ENCODE measurements at regions not wholly inside any gene's neighbourhood (a gene's known extent, or its start where the extent isn't known, plus 50 kb on each side); places are given as distances from the start of the nearest gene placed in this dataset.
"Not testable (repeated sequence)": the region's sequence is repeated elsewhere in the genome, so short reads cannot be mapped to it uniquely, and the experiment has no call there.

- not testable (repeated sequence) for DNase-seq (ENCODE audit: low read depth in 2 of 2)
Measured at GRCh38 chr21:27891495-27891894, 924.6 kb upstream of the ADAMTS5 start.

- not testable (repeated sequence) for DNase-seq (ENCODE audit: low read depth in 2 of 2)
Measured at GRCh38 chr21:27887808-27888455, 921.0 kb upstream of the ADAMTS5 start.

GRCh38 chr21:27885296-27885711 is 918.4 kb upstream of the ADAMTS5 start:
- no peak for DNase-seq (ENCODE audit: low read depth in 2 of 2)

- DNase-seq (ENCODE audit: low read depth in 2 of 2): not testable (repeated sequence)
Measured at GRCh38 chr21:27881331-27881730, 914.4 kb upstream of the ADAMTS5 start.

- not testable (repeated sequence) for DNase-seq (ENCODE audit: low read depth in 2 of 2)
Measured at GRCh38 chr21:27872411-27872810, 905.5 kb upstream of the ADAMTS5 start.

GRCh38 chr21:27870755-27871154 is 903.9 kb upstream of the ADAMTS5 start:
- DNase-seq (ENCODE audit: low read depth in 2 of 2): not testable (repeated sequence)

- DNase-seq (ENCODE audit: low read depth in 2 of 2): not testable (repeated sequence)
Measured at GRCh38 chr21:27860314-27860955, 893.5 kb upstream of the ADAMTS5 start.

- not testable (repeated sequence) for DNase-seq (ENCODE audit: low read depth in 2 of 2)
Measured at GRCh38 chr21:27858053-27858825, 891.4 kb upstream of the ADAMTS5 start.

GRCh38 chr21:27856988-27857387 is 890.1 kb upstream of the ADAMTS5 start:
- not testable (repeated sequence) for DNase-seq (ENCODE audit: low read depth in 2 of 2)

GRCh38 chr21:27841084-27841672 is 874.3 kb upstream of the ADAMTS5 start:
- DNase-seq (ENCODE audit: low read depth in 2 of 2): no peak

GRCh38 chr21:27840262-27840661 is 873.4 kb upstream of the ADAMTS5 start:
- DNase-seq (ENCODE audit: low read depth in 2 of 2): no peak

- DNase-seq (ENCODE audit: low read depth in 2 of 2): no peak
Measured at GRCh38 chr21:27839512-27840115, 872.7 kb upstream of the ADAMTS5 start.

- DNase-seq (ENCODE audit: low read depth in 2 of 2): no peak
Measured at GRCh38 chr21:27838573-27838972, 871.7 kb upstream of the ADAMTS5 start.

- DNase-seq (ENCODE audit: low read depth in 2 of 2): no peak
Measured at GRCh38 chr21:27837936-27838335, 871.0 kb upstream of the ADAMTS5 start.

- DNase-seq (ENCODE audit: low read depth in 2 of 2): no peak
Measured at GRCh38 chr21:27833298-27833697, 866.4 kb upstream of the ADAMTS5 start.

GRCh38 chr21:27831816-27832569 is 865.1 kb upstream of the ADAMTS5 start:
- DNase-seq (ENCODE audit: low read depth in 2 of 2): no peak

GRCh38 chr21:27831177-27831576 is 864.3 kb upstream of the ADAMTS5 start:
- DNase-seq (ENCODE audit: low read depth in 2 of 2): no peak

- no peak for DNase-seq (ENCODE audit: low read depth in 2 of 2)
Measured at GRCh38 chr21:27827972-27828371, 861.1 kb upstream of the ADAMTS5 start.

- DNase-seq (ENCODE audit: low read depth in 2 of 2): no peak
Measured at GRCh38 chr21:27825035-27825434, 858.1 kb upstream of the ADAMTS5 start.

- no peak for DNase-seq (ENCODE audit: low read depth in 2 of 2)
Measured at GRCh38 chr21:27823652-27824201, 856.8 kb upstream of the ADAMTS5 start.

- DNase-seq (ENCODE audit: low read depth in 2 of 2): no peak
Measured at GRCh38 chr21:27820342-27820741, 853.5 kb upstream of the ADAMTS5 start.

Data from stimulated activated CD8-positive, alpha-beta memory T cell treated with anti-CD3 and anti-CD28 coated beads, Interleukin-15, amount 100 ng/mL, for 48 hours (primary cell).